ENCODE measurements at regions not wholly inside any gene's neighbourhood (a gene's known extent, or its start where the extent isn't known, plus 50 kb on each side); places are given as distances from the start of the nearest gene placed in this dataset.

- no peaks in the 10 kb centered on the region for H4K20me1 ChIP-seq (ENCODE audit: insufficient read depth, low read length, poor library complexity, severe bottlenecking)
- H3K9ac ChIP-seq (ENCODE audit: low read depth, low read length, poor library complexity, severe bottlenecking): no peak overlapping the region
- no peaks in the 10 kb centered on the region; the same call in 1 of the 2 replicates for H3K9me3 ChIP-seq (ENCODE audit: insufficient read depth, low read depth, low read length)
- H3K79me2 ChIP-seq (ENCODE audit: insufficient read depth, low read length): no peaks in the 10 kb centered on the region
- H3K27me3 ChIP-seq (ENCODE audit: insufficient read depth, low read length, poor library complexity, severe bottlenecking): no peaks in the 10 kb centered on the region
- no peaks in the 10 kb centered on the region for H3K36me3 ChIP-seq (ENCODE audit: insufficient read depth, low read length)
- no peak overlapping the region for H3K4me2 ChIP-seq (ENCODE audit: low read depth, low read length, poor library complexity, severe bottlenecking)
- H3F3A ChIP-seq (ENCODE audit: low read depth): no peaks in the 10 kb centered on the region
- no peak overlapping the region for H2AFZ ChIP-seq (ENCODE audit: low read length)
- no peaks in the 10 kb centered on the region for H3K9me2 ChIP-seq (replicated peaks; ENCODE audit: low read depth, low read length)
- H3K4me3 ChIP-seq (ENCODE audit: low read length, poor library complexity, severe bottlenecking): no peak overlapping the region
- TF ChIP-seq EZH2phosphoT487 (IDR thresholded peaks at IDR 0.05; ENCODE audit: borderline replicate concordance): no peak
- TF ChIP-seq CTCF (conservative IDR thresholded peaks at IDR 0.05; ENCODE audit: low read length): no peak
- peaks cover 5% of the 10 kb centered on the region for H3K4me1 ChIP-seq (ENCODE audit: insufficient read depth, low read length, poor library complexity, severe bottlenecking)
These were observed 352.6 kb upstream of the VRK2 start for GRCh38 chr2:57693965-57694364.

DNA sequence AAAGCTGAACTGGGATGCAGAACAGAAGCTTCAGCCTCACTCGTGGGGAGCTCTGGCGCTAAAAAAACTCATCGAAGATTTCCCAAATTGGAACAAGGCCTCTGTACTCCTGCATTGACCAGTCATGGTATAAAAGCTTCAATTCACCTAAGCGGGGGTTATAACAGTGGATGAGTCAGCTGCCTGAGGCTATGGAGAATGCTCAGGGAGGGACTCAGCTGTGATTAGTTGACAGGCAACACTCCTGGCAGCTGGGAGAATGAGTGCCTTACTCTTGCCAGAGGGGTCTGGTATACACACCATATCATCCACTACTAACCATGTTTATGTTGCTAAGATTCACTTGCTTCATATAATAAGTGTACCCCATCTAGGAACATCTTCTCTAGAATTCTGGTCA lies 350.6 kb upstream of the VRK2 start:
- Histone ChIP-seq H2AFZ (ENCODE audit: low read length) (no peak overlapping the region), H4K20me1 (ENCODE audit: insufficient read depth, low read length, poor library complexity, severe bottlenecking) (no peaks in the 10 kb centered on the region), H3K79me2 (ENCODE audit: insufficient read depth, low read length) (no peaks in the 10 kb centered on the region), H3K4me2 (ENCODE audit: low read depth, low read length, poor library complexity, severe bottlenecking) (no peak overlapping the region), H3K36me3 (ENCODE audit: insufficient read depth, low read length) (no peaks in the 10 kb centered on the region), H3K4me1 (ENCODE audit: insufficient read depth, low read length, poor library complexity, severe bottlenecking) (peaks cover 13% of the 10 kb centered on the region), H3K9ac (ENCODE audit: low read depth, low read length, poor library complexity, severe bottlenecking) (no peak overlapping the region), H3F3A (ENCODE audit: low read depth) (no peaks in the 10 kb centered on the region), H3K9me3 (ENCODE audit: insufficient read depth, low read depth, low read length) (no peaks in the 10 kb centered on the region), H3K9me2 (replicated peaks; ENCODE audit: low read depth, low read length) (no peaks in the 10 kb centered on the region), H3K4me3 (ENCODE audit: low read length, poor library complexity, severe bottlenecking) (no peak overlapping the region), H3K27me3 (ENCODE audit: insufficient read depth, low read length, poor library complexity, severe bottlenecking) (no peaks in the 10 kb centered on the region)
- TF ChIP-seq EZH2phosphoT487 (IDR thresholded peaks at IDR 0.05; ENCODE audit: borderline replicate concordance): no peak
- no peak for TF ChIP-seq CTCF (conservative IDR thresholded peaks at IDR 0.05; ENCODE audit: low read length)

GRCh38 chr2:57698392-57698791 lies 348.2 kb upstream of the VRK2 start:
- Histone ChIP-seq H3K36me3 (ENCODE audit: insufficient read depth, low read length) (no peaks in the 10 kb centered on the region), H2AFZ (ENCODE audit: low read length) (no peak overlapping the region), H3K79me2 (ENCODE audit: insufficient read depth, low read length) (no peaks in the 10 kb centered on the region), H3K9ac (ENCODE audit: low read depth, low read length, poor library complexity, severe bottlenecking) (no peak overlapping the region), H3K9me3 (ENCODE audit: insufficient read depth, low read depth, low read length) (no peaks in the 10 kb centered on the region), H3K9me2 (replicated peaks; ENCODE audit: low read depth, low read length) (no peaks in the 10 kb centered on the region), H4K20me1 (ENCODE audit: insufficient read depth, low read length, poor library complexity, severe bottlenecking) (no peaks in the 10 kb centered on the region), H3F3A (ENCODE audit: low read depth) (no peaks in the 10 kb centered on the region), H3K4me1 (ENCODE audit: insufficient read depth, low read length, poor library complexity, severe bottlenecking) (peaks cover 13% of the 10 kb centered on the region), H3K4me2 (ENCODE audit: low read depth, low read length, poor library complexity, severe bottlenecking) (no peak overlapping the region), H3K4me3 (ENCODE audit: low read length, poor library complexity, severe bottlenecking) (no peak overlapping the region), H3K27me3 (ENCODE audit: insufficient read depth, low read length, poor library complexity, severe bottlenecking) (no peaks in the 10 kb centered on the region)
- TF ChIP-seq CTCF (conservative IDR thresholded peaks at IDR 0.05; ENCODE audit: low read length) (no peak), EZH2phosphoT487 (IDR thresholded peaks at IDR 0.05; ENCODE audit: borderline replicate concordance) (no peak)
